Omental fat pad (tissue), 3 donors: ENCODE measurements at regions not wholly inside any gene's neighbourhood (a gene's known extent, or its start where the extent isn't known, plus 50 kb on each side); places are given as distances from the start of the nearest gene placed in this dataset.
"Not testable (repeated sequence)": the region's sequence is repeated elsewhere in the genome, so short reads cannot be mapped to it uniquely, and the experiment has no call there.

Experiments
- ATAC-seq: fragments of 150-250 bp; one replicate; pipeline ENCODE4 v1.9.1; 2016; ENCODE audit warnings: mild to moderate bottlenecking, moderate library complexity; ENCODE audit not compliant: low FRiP score
- DNase-seq: peaks from one replicate; pipeline ENCODE4 v3.0.0-alpha.2; 2019; ENCODE audit warnings: low spot score
- TF ChIP-seq, protein P1 (sequence below), 3 donors: fragments of 450-650 bp; IDR thresholded peaks; one replicate each; pipeline ENCODE4 v1.5.1; 2016 to 2017; ENCODE audit warnings: antibody characterized with exemption in 3 of 3, mild to moderate bottlenecking in 3 of 3, moderate library complexity in 2 of 3

DNA sequence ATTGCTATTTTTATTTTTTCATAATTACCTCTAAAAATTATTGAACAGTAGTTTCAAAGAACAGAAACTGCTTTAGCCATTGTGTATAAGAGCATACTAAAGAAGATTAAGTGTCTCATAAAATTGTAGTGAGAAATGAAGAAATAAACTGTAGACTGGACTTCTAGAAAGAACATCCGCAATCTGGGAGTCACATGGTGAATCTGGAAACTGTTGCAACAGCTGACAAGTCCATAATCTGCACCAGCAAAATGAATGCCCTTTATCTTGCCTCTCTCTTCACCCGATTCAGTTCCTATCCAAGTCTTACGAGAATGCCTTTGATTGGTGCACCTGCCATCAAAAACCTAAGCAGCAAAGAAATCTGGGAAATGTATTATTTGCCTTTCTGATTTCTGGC is 312.9 kb downstream of the NAF1 start:
- no peak for ATAC-seq
- no peak for DNase-seq
- TF ChIP-seq, protein P1, sequence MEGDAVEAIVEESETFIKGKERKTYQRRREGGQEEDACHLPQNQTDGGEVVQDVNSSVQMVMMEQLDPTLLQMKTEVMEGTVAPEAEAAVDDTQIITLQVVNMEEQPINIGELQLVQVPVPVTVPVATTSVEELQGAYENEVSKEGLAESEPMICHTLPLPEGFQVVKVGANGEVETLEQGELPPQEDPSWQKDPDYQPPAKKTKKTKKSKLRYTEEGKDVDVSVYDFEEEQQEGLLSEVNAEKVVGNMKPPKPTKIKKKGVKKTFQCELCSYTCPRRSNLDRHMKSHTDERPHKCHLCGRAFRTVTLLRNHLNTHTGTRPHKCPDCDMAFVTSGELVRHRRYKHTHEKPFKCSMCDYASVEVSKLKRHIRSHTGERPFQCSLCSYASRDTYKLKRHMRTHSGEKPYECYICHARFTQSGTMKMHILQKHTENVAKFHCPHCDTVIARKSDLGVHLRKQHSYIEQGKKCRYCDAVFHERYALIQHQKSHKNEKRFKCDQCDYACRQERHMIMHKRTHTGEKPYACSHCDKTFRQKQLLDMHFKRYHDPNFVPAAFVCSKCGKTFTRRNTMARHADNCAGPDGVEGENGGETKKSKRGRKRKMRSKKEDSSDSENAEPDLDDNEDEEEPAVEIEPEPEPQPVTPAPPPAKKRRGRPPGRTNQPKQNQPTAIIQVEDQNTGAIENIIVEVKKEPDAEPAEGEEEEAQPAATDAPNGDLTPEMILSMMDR (IDR thresholded peaks at IDR 0.05): no peak

DNA sequence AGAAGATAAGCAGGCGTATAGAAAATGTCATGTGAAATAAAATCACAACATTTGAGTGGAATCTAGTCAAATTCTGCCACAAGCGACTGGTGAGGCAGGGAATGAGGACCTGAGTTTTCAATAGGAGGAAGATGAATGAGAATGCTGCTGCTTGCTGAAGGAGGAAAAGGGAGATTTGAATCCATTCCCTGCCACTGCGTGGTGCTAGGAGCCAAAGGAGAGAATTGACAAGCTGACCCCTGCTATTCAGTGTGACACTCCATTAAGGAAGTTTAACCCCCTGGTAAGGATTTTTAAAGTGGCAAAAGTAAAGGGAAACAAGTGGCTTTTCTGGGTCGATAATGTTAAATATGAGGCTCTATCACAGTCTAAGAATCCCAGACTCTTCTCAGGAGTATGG is 314.0 kb downstream of the NAF1 start:
- ATAC-seq: no peak
- no peak for DNase-seq
- TF ChIP-seq, protein P1 (IDR thresholded peaks at IDR 0.05): no peak

DNA sequence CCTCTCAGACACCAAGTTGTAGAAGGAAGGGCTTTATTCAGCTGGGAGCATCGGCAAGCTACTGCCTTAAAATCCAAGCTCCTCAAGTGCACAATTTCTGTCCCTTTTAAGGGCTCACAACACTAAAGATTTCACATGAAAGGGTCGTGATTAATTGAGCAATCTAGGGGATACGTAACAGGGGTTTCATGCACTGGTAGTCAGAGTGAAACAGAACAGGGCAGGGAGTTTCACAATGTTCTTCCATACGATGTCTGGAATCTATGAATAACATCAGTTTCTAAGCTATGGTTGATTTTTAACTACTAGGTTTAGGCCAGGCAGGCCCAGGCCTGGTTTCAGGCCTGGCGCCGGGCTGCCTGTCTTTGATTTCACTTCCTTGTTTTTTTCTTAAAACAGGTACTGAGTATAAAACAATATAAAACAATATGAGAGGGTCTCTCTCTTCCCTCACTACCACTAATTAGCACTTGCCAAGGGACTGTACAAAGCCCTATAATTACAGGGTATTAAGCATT is 315.4 kb downstream of the NAF1 start:
- ATAC-seq, DNase-seq: not testable (repeated sequence)

DNA sequence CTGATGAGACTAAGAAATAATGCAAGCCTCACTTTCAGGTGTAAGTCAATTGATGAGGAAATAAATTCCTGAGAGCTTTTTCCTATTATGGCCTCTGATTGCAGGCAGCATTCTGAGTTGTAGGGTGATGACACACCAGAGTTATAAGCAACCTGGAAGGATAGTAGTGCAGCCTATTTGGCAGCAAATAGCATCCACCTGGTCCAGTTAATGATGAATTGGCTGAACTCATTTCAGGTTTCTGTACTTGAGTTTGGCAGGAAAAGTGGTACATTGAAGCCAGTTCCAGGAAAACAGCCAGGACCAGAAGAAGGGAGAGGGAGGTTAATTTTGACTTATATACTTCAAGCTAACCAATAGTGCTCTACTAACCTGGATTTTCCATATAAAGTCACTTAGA is 316.8 kb downstream of the NAF1 start:
- no peak for ATAC-seq
- no peak for DNase-seq
- TF ChIP-seq, protein P1 (IDR thresholded peaks at IDR 0.05): no peak

DNA sequence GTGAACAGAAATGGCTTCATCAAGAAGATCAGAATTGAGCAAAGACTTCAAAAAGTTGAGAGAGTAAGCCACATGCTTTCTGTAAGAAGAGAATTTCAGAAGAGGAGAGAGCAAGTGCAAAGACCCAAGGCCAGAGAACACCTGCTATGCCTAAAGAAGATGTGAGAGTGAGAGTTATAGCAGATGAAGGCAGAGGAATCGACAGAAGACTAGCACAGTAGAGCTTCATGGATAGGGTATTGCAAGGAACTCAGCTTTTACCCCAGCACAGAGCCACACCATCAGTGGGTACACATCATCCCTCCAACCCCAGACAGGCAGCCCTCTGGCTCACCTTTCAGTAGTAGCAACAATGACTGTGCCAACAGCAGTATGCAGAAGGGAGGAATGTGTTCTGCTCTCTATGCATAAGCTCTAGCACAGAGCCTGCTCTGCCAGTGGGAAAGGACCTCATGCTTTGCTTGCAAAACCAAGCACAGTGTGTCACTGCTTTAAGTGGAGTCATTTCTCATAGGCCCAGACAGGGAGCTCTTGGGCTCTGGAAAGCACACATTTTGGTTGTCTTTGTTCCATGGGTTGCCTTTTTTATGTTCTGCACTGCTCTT is 318.6 kb downstream of the NAF1 start:
- ATAC-seq (no peak), DNase-seq (no peak)
- TF ChIP-seq, protein P1 (IDR thresholded peaks at IDR 0.05): no peak

DNA sequence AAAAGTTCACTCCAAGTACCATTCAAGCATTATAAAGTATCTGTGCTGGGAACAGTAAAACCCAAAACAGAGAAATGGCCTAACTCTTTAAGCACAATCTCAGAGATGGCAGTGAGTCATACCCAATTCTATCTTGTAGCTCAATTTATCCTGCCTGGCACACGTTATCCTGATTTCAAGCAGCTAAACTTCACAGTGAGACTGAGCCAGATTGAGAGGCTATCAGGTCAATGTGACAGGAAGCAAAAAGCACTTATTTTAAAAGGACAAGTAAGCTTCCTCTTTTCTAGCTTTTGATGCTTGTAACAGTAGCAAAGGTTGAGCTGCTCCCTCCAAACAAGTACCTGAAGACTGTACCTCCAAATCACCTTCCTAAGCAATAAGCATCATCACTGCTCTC is 324.9 kb downstream of the NAF1 start:
- TF ChIP-seq, protein P1 (IDR thresholded peaks at IDR 0.05): no peak
- DNase-seq (no peak), ATAC-seq (no peak)

DNA sequence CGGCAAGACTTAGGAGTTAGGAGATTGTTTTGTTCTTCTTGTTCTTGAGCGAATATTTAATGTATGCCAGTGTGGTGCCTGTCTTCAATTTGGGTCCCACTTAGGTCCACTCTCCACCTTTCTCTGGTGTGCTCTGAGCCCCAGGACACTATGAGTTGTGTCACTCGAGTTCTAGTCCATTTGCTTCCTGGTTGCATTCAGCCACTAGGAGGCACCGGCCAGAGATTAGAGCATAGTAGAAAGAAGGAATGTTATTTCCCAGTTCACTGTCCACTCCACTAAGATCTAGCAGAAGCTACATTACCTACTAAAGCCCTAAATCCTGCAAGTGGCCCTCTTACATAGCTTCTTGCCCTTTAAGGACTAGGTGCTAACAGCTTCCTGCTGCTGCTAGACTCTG is 326.9 kb downstream of the NAF1 start:
- TF ChIP-seq, protein P1 (IDR thresholded peaks at IDR 0.05): no peak
- ATAC-seq: no peak
- no peak for DNase-seq
